B cell (primary cell): ENCODE measurements at regions not wholly inside any gene's neighbourhood (a gene's known extent, or its start where the extent isn't known, plus 50 kb on each side); places are given as distances from the start of the nearest gene placed in this dataset.

Experiments
- ATAC-seq: fragments of 200-7000 bp; cut with Tn5 transposase; one replicate; pipeline ENCODE4 v1.10.0; 2021; ENCODE audit warnings: low read depth, mild to moderate bottlenecking, moderate number of reproducible peaks, moderate library complexity
- CTCF ChIA-PET: fragments of 350-600 bp; sonication (Branson Sonifier 250); formaldehyde crosslinking; loops from one replicate; lab custom pipeline; 2021; ENCODE audit warnings: antibody characterized with exemption, inconsistent platforms; lab: Charles Lee
- POLR2A ChIA-PET: fragments of 350-600 bp; sonication (Branson Sonifier 250); formaldehyde crosslinking; loops from one replicate; lab custom pipeline; 2021; ENCODE audit warnings: antibody characterized with exemption; lab: Charles Lee
- DNase-seq: peaks from one replicate; pipeline ENCODE4 v3.0.0; 2013
- H2AFZ ChIP-seq: 2 replicates; pipeline ENCODE4 v1.6.1; 2012; ENCODE audit warnings: mild to moderate bottlenecking, low read depth, low read length; ENCODE audit not compliant: insufficient read depth, poor library complexity, severe bottlenecking
- H3K27ac ChIP-seq, 2 donors: 1 replicate in 1 of 2; 2 replicates in 1 of 2; pipeline ENCODE4 v1.5.1; 2012 to 2013; ENCODE audit warnings: low read length in 2 of 2, mild to moderate bottlenecking in 2 of 2, moderate library complexity in 1 of 2
- H3K27me3 ChIP-seq, 4 experiments: fragments of 200-600 bp in 1 of 4; sonication (generic) in 1 of 4; replicated peaks in 1 of 4; 1 replicate in 2 of 4; 2 replicates in 2 of 4; pipeline versions ENCODE4 v1.6.1 to v1.7.0; 2013 to 2016; ENCODE audit warnings: low read length in 3 of 4, mild to moderate bottlenecking in 2 of 4, mixed read lengths in 1 of 4, moderate library complexity in 1 of 4; ENCODE audit not compliant: insufficient read depth in 4 of 4, control insufficient read depth in 3 of 4; ENCODE audit errors: control extremely low read depth in 1 of 4
- H3K36me3 ChIP-seq, 2 experiments: replicated peaks in 1 of 2; 1 replicate in 1 of 2; 2 replicates in 1 of 2; pipeline versions ENCODE4 v1.6.1 to v1.7.1; 2013; ENCODE audit warnings: low read length in 1 of 2; ENCODE audit not compliant: insufficient read depth in 2 of 2, control insufficient read depth in 1 of 2; ENCODE audit errors: control extremely low read depth in 1 of 2, extremely low read depth in 1 of 2
- H3K4me1 ChIP-seq, 2 donors: fragments of 200-600 bp in 1 of 2; sonication (generic) in 1 of 2; 1 replicate in 1 of 2; 2 replicates in 1 of 2; pipeline versions ENCODE4 v1.5.1 to v1.6.1; 2013 to 2017; ENCODE audit warnings: low read length in 2 of 2; ENCODE audit not compliant: control insufficient read depth in 2 of 2, insufficient read depth in 2 of 2
- H3K4me2 ChIP-seq: replicated peaks from 2 replicates; pipeline ENCODE3; 2012; ENCODE audit warnings: mild to moderate bottlenecking, low read depth, low read length; ENCODE audit not compliant: poor library complexity, severe bottlenecking
- H3K4me3 ChIP-seq, 5 experiments: fragments of 200-600 bp in 1 of 5; sonication (generic) in 1 of 5; 1 replicate in 3 of 5; 2 replicates in 2 of 5; pipeline versions ENCODE4 v1.5.1 to v1.7.0; 2011 to 2016; ENCODE audit warnings: low read length in 4 of 5, mild to moderate bottlenecking in 4 of 5, low read depth in 2 of 5, control low read depth in 1 of 5, moderate library complexity in 1 of 5; ENCODE audit not compliant: insufficient read depth in 1 of 5; ENCODE audit errors: control extremely low read depth in 1 of 5, extremely low read depth in 1 of 5
- H3K79me2 ChIP-seq: fragments of 200-600 bp; sonication (generic); one replicate; pipeline ENCODE4 v1.6.0; 2016; ENCODE audit warnings: low read length; ENCODE audit not compliant: control insufficient read depth, insufficient read depth
- H3K9ac ChIP-seq: fragments of 200-600 bp; sonication (generic); 2 replicates; pipeline ENCODE4 v1.6.1; 2017; ENCODE audit warnings: mild to moderate bottlenecking, low read length, moderate library complexity
- H3K9me3 ChIP-seq, 3 donors: one replicate each; pipeline versions ENCODE4 v1.6.1 to v1.7.1; 2013; ENCODE audit warnings: low read length in 2 of 3; ENCODE audit not compliant: control insufficient read depth in 2 of 3, insufficient read depth in 1 of 3; ENCODE audit errors: control extremely low read depth in 1 of 3
- H4K20me1 ChIP-seq: 2 replicates; pipeline ENCODE4 v1.6.0; 2012; ENCODE audit warnings: mild to moderate bottlenecking, low read length; ENCODE audit not compliant: insufficient read depth, control insufficient read depth, poor library complexity, severe bottlenecking
- H3K27ac Mint-ChIP-seq: one replicate; pipeline ENCODE4 v1.8.0; 2021; ENCODE audit warnings: mixed read lengths
- H3K27me3 Mint-ChIP-seq: one replicate; pipeline ENCODE4 v1.8.0; 2021; ENCODE audit warnings: mixed read lengths
- H3K4me1 Mint-ChIP-seq: one replicate; pipeline ENCODE4 v1.8.0; 2021; ENCODE audit warnings: mixed read lengths
- H3K4me3 Mint-ChIP-seq: one replicate; pipeline ENCODE4 v1.8.0; 2021; ENCODE audit warnings: mixed read lengths
- H3K9me3 Mint-ChIP-seq: one replicate; pipeline ENCODE4 v1.8.0; 2022; ENCODE audit warnings: mixed read lengths; ENCODE audit not compliant: insufficient read depth
- CTCF ChIP-seq: fragments of 200-600 bp; IDR thresholded peaks from one replicate; pipeline ENCODE4 v1.8.0; 2022; ENCODE audit warnings: antibody characterized with exemption, mild to moderate bottlenecking
- EZH2 ChIP-seq: IDR thresholded peaks from 2 replicates; pipeline ENCODE4 v1.6.1; 2012; ENCODE audit warnings: borderline replicate concordance, low read depth, mild to moderate bottlenecking, moderate library complexity, low read length; ENCODE audit not compliant: insufficient read depth, poor library complexity, severe bottlenecking
- WGBS: methylation state at CpG from one replicate; pipeline ENCODE4 v1.1.5; 2013; ENCODE audit warnings: missing lambda C conversion rate; ENCODE audit not compliant: insufficient coverage; 5-methylcytosine and 5-hydroxymethylcytosine counted together
- intact Hi-C: fragments of 100-400 bp; cut with micrococcal nuclease; formaldehyde crosslinking; loops from one replicate; pipeline ENCODE4 v1.10.0; 2022

GRCh38 chr1:79069828-79070227 is 63.3 kb upstream of the ADGRL4 start:
- no peaks in the 10 kb centered on the region for H3K4me1 ChIP-seq
- Mint-ChIP-seq H3K27me3 (no peaks in the 10 kb centered on the region), H3K27ac (no peak overlapping the region), H3K4me3 (no peak overlapping the region), H3K4me1 (no peaks in the 10 kb centered on the region), H3K9me3 (peaks cover 2% of the 10 kb centered on the region)
- H3K27me3 ChIP-seq = no peaks in the 10 kb centered on the region
- no peak overlapping the region for H3K9ac ChIP-seq
- ChIA-PET CTCF (no interaction called here), POLR2A (no interaction called here)
- DNase-seq (no peak), ATAC-seq (no peak)
- no peak overlapping the region for H3K4me2 ChIP-seq
- H3K4me3 ChIP-seq = no peak overlapping the region
- H3K36me3 ChIP-seq = no peaks in the 10 kb centered on the region
- H3K79me2 ChIP-seq = no peaks in the 10 kb centered on the region
- no peaks in the 10 kb centered on the region for H4K20me1 ChIP-seq
- no peak overlapping the region for H2AFZ ChIP-seq
- no peak overlapping the region for H3K27ac ChIP-seq
- intact Hi-C loops = no loop called here
- no peak for TF ChIP-seq EZH2
- no peak for TF ChIP-seq CTCF
- peaks cover 0 to 1% (median 0%) of the 10 kb centered on the region in 3 donors for H3K9me3 ChIP-seq
- WGBS = 67% methylated on average over 2 of the region's 3 CpGs

GRCh38 chr1:79059341-79059740 is 52.8 kb upstream of the ADGRL4 start:
- Mint-ChIP-seq H3K4me3 (no peak overlapping the region), H3K27ac (no peak overlapping the region), H3K4me1 (no peaks in the 10 kb centered on the region), H3K9me3 (peaks cover 5% of the 10 kb centered on the region), H3K27me3 (no peaks in the 10 kb centered on the region)
- POLR2A ChIA-PET = no interaction called here
- ATAC-seq (no peak), DNase-seq (no peak)
- no peak overlapping the region for H3K4me3 ChIP-seq
- 100% methylated on average over 1 of the region's 2 CpGs for WGBS
- H4K20me1 ChIP-seq = no peaks in the 10 kb centered on the region
- TF ChIP-seq EZH2 (no peak), CTCF (no peak)
- H3K27me3 ChIP-seq = no peaks in the 10 kb centered on the region
- H3K9ac ChIP-seq = no peak overlapping the region
- no peaks in the 10 kb centered on the region for H3K79me2 ChIP-seq
- no peak overlapping the region for H3K4me2 ChIP-seq
- H3K36me3 ChIP-seq = no peaks in the 10 kb centered on the region
- intact Hi-C loops = no loop called here
- H3K27ac ChIP-seq = no peak overlapping the region
- H3K9me3 ChIP-seq = peaks cover 4 to 7% (median 5%) of the 10 kb centered on the region in 3 donors
- H3K4me1 ChIP-seq = no peaks in the 10 kb centered on the region
- CTCF ChIA-PET = no interaction called here
- no peak overlapping the region for H2AFZ ChIP-seq
